ENCODE measurements at regions not wholly inside any gene's neighbourhood (a gene's known extent, or its start where the extent isn't known, plus 50 kb on each side); places are given as distances from the start of the nearest gene placed in this dataset.

- no peaks in the 10 kb centered on the region for H3K79me2 ChIP-seq (ENCODE audit: insufficient read depth, low read length)
- no peaks in the 10 kb centered on the region for H3K27me3 ChIP-seq (ENCODE audit: insufficient read depth, low read length)
- no peak overlapping the region for H3K4me2 ChIP-seq (ENCODE audit: low read length)
- TF ChIP-seq ZBTB33 (IDR thresholded peaks at IDR 0.05; ENCODE audit: extremely low read depth, insufficient replicate concordance, low read length) (no peak), POLR2A (IDR thresholded peaks at IDR 0.05; ENCODE audit: borderline replicate concordance, extremely low read depth, insufficient read depth, insufficient read length) (no peak), EZH2phosphoT487 (IDR thresholded peaks at IDR 0.05; ENCODE audit: borderline replicate concordance) (no peak), CBX3 (IDR thresholded peaks at IDR 0.05; ENCODE audit: low read depth) (no peak), JUND (IDR thresholded peaks at IDR 0.05) (no peak), FOSL1 (IDR thresholded peaks at IDR 0.05; ENCODE audit: low read depth) (no peak), RAD21 (IDR thresholded peaks at IDR 0.05; ENCODE audit: low read depth) (no peak), SP1 (IDR thresholded peaks at IDR 0.05; ENCODE audit: low read depth) (no peak), POLR2AphosphoS5 (IDR thresholded peaks at IDR 0.05; ENCODE audit: low read depth, low read length) (no peak)
- H3K4me1 ChIP-seq (ENCODE audit: control insufficient read depth in 1 of 2, insufficient read depth in 2 of 2, low read length in 2 of 2), result no peaks in the 10 kb centered on the region
- CTCF ChIA-PET, result no interaction called here
- RAD21 ChIA-PET (ENCODE audit: low non-redundant PET in 1 of 2, low total read pairs in 2 of 2, uncharacterized antibody in 2 of 2, unreplicated experiment in 2 of 2), result no interaction called here
- H4K20me1 ChIP-seq (ENCODE audit: insufficient read depth), result no peaks in the 10 kb centered on the region
- H3K4me3 ChIP-seq (replicated peaks in 1 of 2; ENCODE audit: low read depth in 1 of 2, low read length in 2 of 2), result no peak overlapping the region
- H3K36me3 ChIP-seq (ENCODE audit: control insufficient read depth in 1 of 2, insufficient read depth in 2 of 2, low read length in 2 of 2), result no peaks in the 10 kb centered on the region
- no peak overlapping the region for H2AFZ ChIP-seq (ENCODE audit: low read depth, low read length, poor library complexity, severe bottlenecking)
- H3K27ac ChIP-seq (ENCODE audit: low read depth, low read length), result no peak overlapping the region
- POLR2A ChIA-PET, result no interaction called here
- BruUV-seq (replicated peaks), result no TSS peak
- intact Hi-C loops (cut with micrococcal nuclease), result no loop called here
- ATAC-seq (no peak), DNase-seq (ENCODE audit: low read depth, low spot score) (no peak)
- no peak overlapping the region for H3K9ac ChIP-seq (ENCODE audit: low read length)
- peaks cover 0 to 3% of the 10 kb centered on the region in 2 experiments; a peak in 1 of 4 replicates for H3K9me3 ChIP-seq (ENCODE audit: control insufficient read depth in 1 of 2, insufficient read depth in 1 of 2, low read depth in 1 of 2, low read length in 2 of 2)
- H3K9me2 ChIP-seq (ENCODE audit: insufficient read depth), result no peaks in the 10 kb centered on the region
Observed at GRCh38 chr13:97079726-97080125, 85.5 kb upstream of the OXGR1 start.
